GM21723 (cell line): ENCODE measurements at regions not wholly inside any gene's neighbourhood (a gene's known extent, or its start where the extent isn't known, plus 50 kb on each side); places are given as distances from the start of the nearest gene placed in this dataset.
"Not testable (repeated sequence)": the region's sequence is repeated elsewhere in the genome, so short reads cannot be mapped to it uniquely, and the experiment has no call there.

Experiments
- ATAC-seq: cut with Tn5 transposase; IDR thresholded peaks from one replicate; pipeline ENCODE4 v1.9.1; 2021; ENCODE audit warnings: mild to moderate bottlenecking, moderate library complexity; ENCODE audit not compliant: unreplicated experiment

DNA sequence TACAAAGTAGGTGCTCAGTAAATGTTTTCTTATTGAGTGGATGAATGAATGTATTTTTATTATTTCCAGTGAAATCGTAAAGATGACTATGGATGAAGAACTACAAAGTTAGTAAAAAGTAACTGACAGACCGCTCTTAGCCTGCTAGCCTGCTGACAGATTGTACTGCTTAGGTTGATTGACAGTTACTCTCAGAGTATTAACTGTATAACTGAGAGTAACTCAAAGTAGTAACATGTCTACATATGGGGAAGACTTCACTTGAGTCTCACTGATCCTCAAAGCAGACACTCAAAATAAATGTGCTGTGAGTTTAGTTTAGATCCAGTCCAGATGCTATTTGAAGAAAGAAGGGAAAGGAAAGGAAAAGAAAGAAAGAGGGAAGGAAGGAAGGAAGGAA, 272.3 kb upstream of the AMIGO2 start:
- ATAC-seq: no peak

DNA sequence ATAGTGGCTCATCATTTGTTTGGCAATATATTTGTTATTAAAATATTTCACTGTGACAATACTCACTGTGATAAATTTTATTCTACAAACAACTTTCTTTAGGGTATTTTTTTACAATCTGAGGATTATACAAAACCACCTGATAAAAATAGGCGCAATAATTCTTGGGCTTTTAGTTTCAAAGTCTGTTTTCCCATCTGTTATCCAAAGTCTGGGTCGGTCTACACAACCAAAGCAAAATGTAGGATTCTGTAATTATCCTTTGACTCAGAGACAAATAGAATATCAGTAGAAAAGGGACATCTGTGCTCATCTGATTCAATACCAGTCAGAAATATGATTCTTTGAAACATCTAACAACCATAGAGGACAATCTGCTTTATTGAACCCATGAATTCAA, 271.8 kb upstream of the AMIGO2 start:
- ATAC-seq: no peak

DNA sequence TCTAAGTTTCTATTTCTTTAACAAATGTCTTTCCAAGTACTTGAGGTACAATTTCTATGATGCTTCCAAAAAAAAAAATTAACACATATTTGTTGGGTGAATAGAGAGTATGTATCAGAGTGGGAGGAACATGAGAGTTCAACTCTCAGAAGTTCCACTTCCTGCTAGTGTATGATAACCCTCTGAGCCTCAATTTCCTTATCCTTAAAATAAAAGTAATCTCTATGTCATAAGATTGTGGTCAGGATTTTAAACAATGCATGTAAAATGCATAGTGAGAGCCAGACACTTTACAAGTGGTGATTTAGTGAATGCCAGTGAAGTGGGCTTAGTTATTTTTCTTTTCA, 270.3 kb upstream of the AMIGO2 start:
- no peak for ATAC-seq

DNA sequence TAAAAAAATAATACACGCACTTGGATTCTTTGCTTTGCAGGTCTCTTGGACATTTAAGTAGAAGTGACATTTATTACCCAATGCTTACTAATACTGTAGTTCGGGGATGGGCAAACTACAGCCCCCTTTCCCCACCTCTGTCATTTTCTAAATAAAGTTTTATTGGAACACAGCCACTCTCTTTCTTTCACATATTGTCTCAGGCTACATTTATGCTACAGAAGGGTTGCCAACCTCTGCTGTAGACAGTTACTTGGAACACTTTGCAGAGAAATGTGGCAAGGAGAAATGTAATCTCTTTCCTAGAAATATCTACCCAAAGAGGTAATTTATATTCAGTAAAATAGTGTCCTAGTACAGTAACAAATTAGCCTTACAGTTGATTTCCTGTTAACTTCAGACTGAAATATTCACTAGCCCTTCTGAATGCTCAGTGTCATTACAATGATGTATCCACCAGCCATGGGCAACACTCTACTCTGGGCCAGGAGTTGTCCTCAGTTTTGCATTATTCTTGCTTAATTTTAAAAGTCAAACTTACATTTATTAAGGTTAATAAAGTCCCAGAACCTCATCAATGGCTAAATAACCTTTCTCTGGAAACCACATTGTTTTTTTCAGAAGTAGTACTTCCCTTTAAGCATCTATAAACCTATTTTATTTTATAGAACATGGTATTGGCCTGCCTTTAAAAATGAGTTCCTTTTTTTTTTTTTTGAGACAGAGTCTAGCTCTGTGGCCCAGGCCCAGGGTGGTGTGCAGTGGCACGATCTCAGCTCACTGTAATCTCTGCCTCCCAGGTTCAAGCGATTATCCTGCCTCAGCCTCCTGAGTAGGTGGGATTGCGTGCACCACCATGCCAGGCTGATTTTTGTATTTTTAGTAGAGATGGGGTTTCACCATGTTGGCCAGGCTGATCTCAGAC, 269.6 kb upstream of the AMIGO2 start:
- no peak for ATAC-seq

DNA sequence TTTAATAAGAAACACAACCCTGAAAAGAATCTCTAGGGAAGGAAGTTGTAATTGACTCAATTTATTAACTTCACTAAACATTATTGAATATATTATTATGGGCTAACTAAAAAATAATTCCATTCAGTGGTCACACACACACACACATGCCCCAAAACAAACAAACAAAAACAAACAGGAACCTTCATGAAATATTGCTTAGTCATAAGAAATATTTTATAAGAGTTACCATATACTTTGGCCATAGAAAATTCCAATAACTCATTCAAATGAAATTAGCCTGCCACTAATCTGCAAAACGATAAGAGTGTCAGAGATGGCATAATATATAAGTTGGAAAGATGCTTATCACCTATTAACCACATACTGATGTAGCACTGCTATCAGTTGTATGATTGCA, 268.4 kb upstream of the AMIGO2 start:
- ATAC-seq: no peak

DNA sequence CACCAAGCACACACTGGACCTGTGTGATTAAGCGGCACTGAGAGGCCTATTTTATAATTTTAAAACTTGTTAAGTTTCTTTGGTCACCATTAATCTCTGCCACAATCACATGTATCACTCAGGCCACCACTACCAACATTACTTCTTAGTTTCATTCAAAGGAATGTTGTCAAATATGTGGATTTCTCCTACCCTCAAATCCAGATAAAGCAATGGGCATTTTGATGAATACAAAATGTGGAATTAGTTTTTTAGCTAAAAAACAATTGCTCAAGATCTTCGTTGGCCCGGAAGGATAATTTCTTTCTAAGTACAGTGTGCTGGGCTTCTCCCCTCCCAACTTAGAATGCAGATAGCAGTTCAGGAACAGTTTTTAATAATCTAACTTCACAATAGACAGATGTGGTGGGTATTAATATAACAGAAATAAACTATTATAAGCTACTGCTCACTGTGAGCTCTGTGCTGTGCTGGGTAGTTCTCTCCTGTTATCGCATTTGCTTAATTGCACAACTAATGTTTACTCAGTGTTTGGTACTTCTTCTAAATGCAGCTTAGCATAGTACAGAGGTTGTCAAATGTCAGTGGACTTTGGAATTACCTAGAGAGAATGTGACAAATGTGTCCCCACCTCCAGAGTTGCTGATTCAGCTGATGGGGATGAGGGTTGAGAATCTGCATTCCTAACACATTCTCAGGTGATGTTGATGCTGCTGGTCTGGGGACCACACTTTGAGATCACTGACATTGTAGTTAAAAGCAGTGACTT, 266.7 kb upstream of the AMIGO2 start:
- ATAC-seq: no peak

DNA sequence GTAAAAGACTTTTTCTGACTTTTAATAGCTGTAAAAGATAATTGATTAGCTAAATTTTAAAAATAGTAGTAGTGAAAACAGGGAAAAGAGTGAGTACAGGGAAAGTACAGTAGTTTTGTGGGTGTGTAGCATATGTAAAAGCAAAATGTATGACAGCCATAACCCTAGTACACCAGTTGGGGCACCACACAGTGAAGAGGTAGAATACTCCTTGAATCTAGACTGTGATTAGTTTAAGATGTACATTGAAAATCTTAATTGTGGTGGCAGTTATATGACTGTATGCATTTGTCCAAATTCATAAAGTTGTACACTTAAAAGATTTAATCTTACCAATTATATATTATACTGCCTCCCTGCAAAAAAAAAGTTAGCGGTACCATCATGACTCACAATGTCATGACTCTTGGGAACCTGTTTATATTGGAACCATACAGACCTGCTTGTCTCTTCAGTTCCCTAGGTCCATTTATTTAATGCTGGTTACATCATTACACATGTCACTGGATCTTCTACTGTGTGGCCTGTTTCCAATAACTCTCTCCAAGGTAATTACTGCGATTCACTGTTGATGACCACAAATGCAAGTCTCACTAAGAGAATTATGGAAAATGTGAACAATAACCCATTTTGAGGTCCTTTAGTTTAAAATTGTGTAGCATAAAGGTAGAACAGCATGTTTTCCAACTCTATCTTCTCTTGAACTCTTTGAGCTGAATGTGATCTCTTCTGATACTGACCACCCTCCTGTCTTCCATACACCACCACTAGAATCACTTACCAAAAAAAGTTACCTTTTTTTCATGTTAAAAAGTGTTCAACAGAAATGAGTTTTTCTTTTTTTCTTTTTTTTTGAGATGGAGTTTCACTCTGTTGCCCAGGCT, 264.2 kb upstream of the AMIGO2 start:
- no peak for ATAC-seq

DNA sequence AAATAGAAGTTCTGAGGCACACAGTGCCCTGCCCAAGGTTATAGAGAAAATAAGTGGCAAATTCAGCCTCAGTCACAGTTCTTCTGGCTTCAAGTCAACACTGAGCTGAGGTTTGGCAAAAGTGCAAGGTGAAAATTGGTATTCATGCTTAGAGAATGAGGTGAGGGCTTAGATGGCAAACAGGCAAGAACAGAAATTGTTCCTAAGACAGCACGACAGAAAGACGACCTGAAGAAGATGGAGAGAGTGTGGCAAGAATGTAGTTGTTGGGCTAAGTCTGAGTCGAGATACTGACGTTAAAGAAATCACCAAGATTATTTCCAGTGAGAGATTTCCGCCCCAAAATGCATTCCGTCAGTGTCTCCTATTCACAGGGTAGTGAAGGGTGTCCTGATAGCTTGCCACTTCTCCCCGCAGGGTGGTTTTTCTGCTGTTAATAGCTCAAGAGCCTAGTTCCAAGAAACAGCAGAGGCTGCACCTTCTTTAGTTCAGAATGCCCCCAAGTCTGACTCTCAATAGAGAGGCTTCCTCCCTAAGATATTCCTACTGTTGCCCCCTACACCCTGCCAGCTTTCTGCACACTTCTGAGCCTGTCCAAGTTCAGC, 260.8 kb upstream of the AMIGO2 start:
- no peak for ATAC-seq

DNA sequence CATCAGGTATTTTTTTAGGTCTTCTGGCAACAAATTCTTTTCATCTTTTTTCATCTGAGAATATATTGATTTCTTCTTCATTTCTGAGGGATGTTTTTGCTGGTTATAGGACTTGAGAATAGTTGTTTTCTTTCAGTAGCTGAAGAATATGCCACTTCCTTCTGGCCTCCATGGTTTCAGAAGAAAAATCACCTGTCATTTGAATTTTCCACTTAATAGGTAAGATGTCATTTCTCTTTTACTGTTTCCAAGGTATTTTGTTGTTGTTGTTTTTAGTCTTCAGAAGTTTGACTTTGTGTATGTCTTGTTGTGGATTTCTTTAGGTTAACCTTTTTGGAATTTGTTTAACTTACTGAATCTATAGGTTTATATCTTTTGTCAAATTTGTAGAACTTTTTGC, 257.8 kb upstream of the AMIGO2 start:
- ATAC-seq: no peak

DNA sequence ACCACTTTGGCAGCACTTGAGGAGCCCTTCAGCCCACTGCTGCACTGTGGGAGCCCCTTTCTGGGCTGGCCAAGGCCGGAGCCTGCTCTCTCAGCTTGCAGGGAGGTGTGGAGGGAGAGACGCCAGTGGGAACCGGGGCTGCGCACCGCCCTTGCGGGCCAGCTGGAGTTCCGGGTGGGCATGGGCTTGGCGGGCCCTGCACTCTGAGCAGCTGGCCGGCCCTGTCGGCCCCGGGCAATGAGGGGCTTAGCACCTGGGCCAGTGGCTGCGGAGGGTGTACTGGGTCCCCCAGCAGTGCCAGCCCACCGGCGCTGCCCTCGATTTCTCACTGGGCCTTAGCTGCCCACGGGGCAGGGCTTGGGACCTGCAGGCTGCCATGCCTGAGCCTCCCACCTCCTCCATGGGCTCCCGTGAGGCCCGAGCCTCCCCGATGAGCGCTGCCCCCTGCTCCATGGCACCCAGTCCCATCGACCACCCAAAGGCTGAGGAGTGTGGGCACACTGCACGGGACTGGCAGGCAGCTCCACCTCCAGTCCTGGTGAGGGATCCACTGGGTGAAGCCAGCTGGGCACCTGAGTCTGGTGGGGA, 253.6 kb upstream of the AMIGO2 start:
- not testable (repeated sequence) for ATAC-seq

DNA sequence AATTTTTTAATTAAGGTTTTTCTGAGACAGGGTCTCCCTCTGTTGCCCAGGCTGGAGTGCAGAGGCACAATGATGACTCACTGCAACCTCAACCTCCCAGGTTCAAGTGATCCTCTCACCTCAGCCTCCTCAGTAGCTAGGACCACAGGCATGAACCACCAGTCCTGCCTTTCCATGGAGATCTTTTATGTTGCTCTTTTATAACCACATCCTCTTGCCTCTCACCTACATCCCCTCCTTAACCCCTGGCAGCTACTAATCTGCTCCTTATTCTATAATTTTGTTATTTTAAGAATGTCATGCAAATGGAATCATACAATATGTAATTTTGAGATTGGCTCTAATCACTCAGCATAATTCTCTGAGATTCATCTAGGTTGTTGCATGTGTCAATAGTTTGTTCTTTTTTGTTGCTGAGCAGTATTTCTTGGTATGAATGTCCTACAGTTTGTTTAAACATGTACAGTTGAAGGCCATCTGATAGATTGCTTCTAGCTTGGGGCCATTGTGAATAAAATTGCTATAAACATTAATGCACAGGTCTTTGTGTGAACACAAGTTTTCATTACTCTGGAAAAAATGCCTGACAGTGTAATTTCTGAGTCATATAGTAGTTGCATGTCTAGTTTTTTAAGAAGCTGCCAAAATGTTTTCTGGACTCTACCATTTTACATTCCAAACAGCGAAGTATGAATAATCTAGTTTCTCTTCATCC, 249.2 kb upstream of the AMIGO2 start:
- ATAC-seq: no peak

DNA sequence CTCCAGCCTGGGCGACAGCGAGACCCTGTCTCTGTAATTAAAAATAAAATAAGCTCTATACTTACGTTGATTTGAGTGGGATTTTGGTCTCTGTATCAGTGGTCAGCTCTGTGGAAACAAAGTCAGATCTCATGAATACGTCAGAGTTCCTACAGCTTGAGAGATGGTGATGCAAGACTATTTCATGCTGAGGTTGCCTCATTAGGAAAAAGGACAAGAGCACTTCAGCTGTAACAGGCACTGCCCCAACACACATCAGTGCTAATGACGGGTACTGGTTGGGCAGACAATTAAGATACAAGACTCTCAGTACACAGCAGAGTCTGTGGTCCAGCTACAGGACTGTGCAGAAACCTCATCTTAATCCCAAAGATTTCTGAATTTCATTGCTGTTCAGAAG, 246.4 kb upstream of the AMIGO2 start:
- ATAC-seq: no peak

DNA sequence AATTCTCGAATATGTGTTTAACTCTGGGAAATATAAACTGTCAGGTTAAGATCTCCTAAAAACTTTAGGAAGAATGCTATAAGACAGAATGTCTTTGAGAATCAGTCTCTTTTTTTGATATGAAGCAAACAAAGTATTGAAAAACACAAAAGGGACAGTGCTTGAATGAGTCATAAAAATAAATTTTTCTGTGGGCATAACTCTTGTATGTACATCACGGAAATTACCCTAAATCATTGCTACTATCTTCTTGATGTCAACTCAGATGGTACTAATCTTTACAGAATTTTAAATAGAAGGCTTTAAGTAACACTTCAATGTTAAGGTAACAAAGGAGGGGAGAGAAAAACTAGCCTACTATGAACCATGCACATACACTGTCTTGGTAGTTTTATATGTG, 244.0 kb upstream of the AMIGO2 start:
- no peak for ATAC-seq

DNA sequence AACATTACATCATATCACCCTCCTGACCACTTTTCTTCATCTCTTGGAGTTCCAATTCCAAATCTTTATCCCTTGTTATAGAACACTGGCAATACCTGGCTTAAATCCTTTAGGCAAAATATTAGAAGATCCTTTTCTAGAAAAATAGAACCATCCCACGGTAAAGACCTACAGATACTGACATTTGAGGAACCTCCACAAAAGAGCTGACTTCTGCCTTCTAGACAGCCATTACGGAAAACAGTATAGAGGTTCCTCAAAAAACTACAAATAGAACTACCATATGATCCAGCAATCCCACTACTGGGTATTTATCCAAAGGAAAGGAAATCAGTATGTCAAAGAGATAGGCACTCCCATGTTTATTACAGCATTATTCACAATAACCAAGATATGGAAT, 241.7 kb upstream of the AMIGO2 start:
- no peak for ATAC-seq

DNA sequence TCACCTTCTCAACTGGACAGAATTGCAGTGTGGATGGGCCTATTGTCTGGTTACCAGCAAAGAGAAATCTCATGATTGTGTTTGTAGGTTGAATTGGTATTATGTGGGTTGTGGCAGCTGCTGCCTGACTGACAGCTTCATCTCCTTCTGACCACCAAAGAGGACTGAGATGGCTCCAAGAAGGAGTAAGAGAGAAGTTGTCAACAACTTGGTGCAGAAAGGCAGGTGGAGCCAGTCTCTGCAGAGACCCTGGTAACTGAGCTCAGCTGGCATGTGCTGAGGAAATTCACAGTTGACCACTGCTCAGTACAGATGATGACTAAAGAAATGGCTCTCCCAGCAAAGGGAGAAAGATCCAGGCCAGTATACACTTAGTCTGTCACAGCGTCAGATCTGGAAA, 240.0 kb upstream of the AMIGO2 start:
- no peak for ATAC-seq

DNA sequence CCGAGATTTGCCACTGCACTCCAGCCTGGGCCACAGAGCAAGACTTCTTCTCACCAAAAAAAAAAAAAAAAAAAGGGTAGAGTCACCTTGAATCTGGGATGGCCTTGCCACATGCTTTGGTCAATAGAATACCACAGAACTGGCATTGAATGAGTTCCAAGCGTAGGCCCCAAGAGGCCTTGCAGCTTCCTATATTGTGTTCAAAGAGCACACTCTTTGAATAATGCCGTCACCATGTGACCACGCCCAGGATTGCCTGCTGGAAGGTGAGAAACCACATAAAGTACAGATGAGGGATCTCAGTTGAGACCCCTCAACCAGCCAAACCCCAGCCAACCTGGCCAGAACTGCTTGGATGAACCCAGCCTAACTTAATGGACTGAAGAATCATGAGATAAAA, 239.2 kb upstream of the AMIGO2 start:
- no peak for ATAC-seq

DNA sequence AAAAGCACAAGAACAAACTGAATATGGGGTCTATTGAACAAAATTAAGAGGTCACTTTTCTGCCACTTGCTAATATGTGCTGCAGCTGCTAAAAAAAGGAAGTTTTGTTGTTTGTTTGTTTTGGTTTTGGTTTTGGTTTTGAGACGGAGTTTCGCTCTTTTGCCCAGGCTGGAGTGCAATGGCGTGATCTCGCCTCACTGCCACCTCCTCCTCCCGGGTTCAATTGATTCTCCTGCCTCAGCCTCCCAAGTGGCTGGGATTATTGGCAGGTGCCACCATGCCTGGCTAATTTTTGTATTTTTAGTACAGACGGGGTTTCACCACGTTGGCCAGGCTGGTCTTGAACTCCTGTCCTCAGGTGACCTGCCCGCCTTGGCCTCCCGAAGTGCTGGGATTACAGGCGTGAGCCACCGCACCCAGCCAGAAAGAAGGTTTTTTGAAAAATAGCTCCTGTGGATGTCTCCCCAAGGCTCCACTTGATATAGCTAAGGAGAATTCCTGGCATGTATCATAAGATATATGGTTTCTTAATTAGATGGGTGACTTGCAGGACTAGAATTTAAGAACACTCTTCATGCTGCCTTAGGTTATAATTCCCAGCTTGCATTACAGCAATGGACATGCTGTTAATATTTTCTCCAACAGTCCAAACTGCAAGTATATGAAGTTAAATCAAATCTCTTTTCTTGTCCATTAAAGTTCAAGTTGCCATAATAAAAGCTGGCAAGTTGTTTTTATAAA, 237.6 kb upstream of the AMIGO2 start:
- peak; percentile 74 for ATAC-seq

DNA sequence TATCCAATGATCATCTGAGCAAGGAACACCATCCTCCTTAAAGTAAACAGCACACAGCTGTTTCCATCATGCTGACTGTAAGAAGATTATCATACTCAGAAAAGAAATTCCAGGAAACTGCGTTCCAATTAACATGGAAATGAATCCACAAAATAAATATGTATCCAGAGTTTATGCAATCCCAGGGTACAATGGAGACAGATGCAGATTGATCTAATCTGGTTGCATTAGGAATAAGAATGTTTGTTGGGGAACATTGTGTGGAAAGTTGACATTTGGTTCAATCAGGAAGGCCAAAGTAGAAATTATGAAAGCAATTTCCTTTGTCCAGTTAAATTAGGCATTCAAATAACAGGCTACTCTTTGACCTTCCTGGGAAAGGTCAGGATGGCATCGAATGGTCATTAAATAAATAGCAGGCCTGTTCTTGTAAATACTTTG, 236.9 kb upstream of the AMIGO2 start:
- ATAC-seq: no peak

DNA sequence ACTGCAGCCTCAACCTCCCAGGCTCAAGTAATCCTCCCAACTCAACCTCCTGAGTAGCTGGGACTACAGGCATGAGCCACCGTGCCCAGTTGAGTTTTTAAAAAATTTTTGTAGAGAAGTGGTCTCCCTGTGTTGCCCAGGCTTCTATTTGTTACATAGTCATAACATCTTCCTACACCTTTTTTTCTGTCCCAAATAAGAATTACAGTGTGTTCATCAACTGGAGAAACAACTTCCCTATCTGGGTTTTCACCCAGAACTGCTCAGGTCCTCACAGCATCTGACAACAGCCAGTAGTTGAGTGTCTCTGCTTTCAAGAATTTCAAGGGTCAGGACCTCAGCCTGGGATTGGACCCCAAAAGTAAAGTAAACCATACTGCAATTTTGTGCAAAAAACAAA, 235.2 kb upstream of the AMIGO2 start:
- ATAC-seq: no peak
